Lower leg skin (tissue), 4 donors: ENCODE measurements at regions not wholly inside any gene's neighbourhood (a gene's known extent, or its start where the extent isn't known, plus 50 kb on each side); places are given as distances from the start of the nearest gene placed in this dataset.

Source experiments
- DNase-seq, 2 donors: peaks; one replicate each; pipeline ENCODE4 v3.0.0-alpha.2; 2019; ENCODE audit warnings: low spot score in 2 of 2
- H3K4me3 ChIP-seq: fragments of 200-600 bp; sonication (generic); 2 replicates; pipeline ENCODE4 v1.5.1; 2017; ENCODE audit warnings: mild to moderate bottlenecking, low read depth; ENCODE audit not compliant: poor library complexity, severe bottlenecking
- POLR2A ChIP-seq, 2 donors: fragments of 450-650 bp; IDR thresholded peaks; one replicate each; pipeline ENCODE4 v1.6.1; 2016 to 2017; ENCODE audit warnings: antibody characterized with exemption in 2 of 2, mild to moderate bottlenecking in 1 of 2, moderate library complexity in 1 of 2
- WGBS, 2 donors: methylation state at CpG; one replicate each; pipeline ENCODE4 v1.1.5; 2018; 5-methylcytosine and 5-hydroxymethylcytosine counted together
- intact Hi-C: fragments of 100-400 bp; cut with DNase I; formaldehyde crosslinking; loops from one replicate; pipeline ENCODE4 v1.15.0; 2023; ENCODE audit warnings: low total_unique reads
- TF ChIP-seq, protein P1 (sequence below), 3 donors: fragments of 450-650 bp; IDR thresholded peaks; one replicate each; pipeline ENCODE4 v1.5.1; 2016; ENCODE audit warnings: antibody characterized with exemption in 3 of 3, mild to moderate bottlenecking in 3 of 3, moderate library complexity in 2 of 3

DNA sequence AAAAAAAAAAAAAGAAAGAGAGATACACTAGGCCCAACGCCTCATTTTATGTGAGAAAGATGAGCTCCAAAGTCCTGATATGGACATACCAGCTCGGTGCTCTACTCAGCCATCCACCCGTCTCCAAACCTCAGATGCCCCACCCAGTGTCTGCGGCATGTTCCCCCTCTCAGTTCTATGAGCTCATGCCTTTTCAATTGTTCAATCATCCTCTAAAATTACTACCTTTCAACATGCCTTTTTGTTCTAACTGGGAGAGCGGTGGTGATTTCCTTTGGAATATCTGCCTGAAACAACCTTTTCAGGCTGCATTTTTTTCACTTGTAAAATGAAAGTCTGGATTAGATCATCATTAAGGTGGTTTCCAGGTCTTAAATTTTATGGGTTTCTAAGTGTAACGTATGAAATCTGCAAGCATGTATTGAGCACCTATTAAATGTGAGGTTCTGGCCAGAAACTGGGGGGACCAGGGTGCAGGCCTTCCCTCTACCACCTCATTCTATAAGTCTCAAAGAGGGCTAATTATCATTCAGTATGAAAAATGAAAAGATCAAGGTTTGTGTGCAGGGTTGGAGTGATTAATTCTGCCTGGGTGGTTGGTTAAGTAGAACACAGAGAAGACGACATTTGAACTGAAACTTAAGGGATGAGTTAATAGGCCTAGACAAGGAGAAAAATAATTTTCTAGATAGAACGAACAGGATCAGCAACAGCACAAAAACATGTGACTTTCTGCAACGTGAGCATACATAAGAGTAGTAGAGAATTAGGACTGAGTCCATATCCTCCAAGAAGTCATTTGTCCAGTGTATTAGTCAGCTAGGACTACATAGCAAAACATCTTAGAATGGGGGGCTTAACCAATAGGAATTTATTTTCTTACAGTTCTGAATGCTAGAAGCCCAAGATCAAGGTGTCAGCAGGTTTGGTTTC is 87.4 kb upstream of the GLS start:
- no peak overlapping the region for H3K4me3 ChIP-seq
- intact Hi-C loops, result no loop called here
- DNase-seq, result no peak
- 61 to 72% methylated on average over 9 of the region's 9 CpGs for WGBS, 2 donors
- TF ChIP-seq, protein P1, sequence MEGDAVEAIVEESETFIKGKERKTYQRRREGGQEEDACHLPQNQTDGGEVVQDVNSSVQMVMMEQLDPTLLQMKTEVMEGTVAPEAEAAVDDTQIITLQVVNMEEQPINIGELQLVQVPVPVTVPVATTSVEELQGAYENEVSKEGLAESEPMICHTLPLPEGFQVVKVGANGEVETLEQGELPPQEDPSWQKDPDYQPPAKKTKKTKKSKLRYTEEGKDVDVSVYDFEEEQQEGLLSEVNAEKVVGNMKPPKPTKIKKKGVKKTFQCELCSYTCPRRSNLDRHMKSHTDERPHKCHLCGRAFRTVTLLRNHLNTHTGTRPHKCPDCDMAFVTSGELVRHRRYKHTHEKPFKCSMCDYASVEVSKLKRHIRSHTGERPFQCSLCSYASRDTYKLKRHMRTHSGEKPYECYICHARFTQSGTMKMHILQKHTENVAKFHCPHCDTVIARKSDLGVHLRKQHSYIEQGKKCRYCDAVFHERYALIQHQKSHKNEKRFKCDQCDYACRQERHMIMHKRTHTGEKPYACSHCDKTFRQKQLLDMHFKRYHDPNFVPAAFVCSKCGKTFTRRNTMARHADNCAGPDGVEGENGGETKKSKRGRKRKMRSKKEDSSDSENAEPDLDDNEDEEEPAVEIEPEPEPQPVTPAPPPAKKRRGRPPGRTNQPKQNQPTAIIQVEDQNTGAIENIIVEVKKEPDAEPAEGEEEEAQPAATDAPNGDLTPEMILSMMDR (IDR thresholded peaks at IDR 0.05), result no peak
- no peak for TF ChIP-seq POLR2A (IDR thresholded peaks at IDR 0.05)

DNA sequence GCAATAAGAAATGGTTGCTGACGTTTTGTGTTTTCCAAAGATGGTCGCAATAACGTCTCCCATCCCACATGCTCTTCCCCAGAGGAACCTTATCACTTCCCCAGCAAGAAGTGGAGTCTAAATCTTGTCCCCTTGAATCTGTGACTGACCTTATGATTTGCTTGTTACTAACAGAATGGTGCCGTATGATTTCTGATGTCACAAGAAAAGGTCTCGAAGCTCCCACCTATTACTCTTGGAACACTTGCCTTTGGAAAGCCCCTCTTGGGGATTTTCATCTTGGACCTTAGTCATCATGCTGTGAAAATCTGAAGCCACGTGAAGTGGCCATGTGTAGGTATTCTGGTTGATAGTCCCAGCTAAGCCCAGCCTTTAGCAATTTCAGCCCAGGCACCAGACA is 86.2 kb upstream of the GLS start:
- TF ChIP-seq, protein P1 (IDR thresholded peaks at IDR 0.05), result no peak
- TF ChIP-seq POLR2A (IDR thresholded peaks at IDR 0.05), result no peak
- DNase-seq, result no peak
- no peak overlapping the region for H3K4me3 ChIP-seq
- intact Hi-C loops, result no loop called here
- 88 to 90% methylated on average over 6 of the region's 6 CpGs for WGBS, 2 donors

DNA sequence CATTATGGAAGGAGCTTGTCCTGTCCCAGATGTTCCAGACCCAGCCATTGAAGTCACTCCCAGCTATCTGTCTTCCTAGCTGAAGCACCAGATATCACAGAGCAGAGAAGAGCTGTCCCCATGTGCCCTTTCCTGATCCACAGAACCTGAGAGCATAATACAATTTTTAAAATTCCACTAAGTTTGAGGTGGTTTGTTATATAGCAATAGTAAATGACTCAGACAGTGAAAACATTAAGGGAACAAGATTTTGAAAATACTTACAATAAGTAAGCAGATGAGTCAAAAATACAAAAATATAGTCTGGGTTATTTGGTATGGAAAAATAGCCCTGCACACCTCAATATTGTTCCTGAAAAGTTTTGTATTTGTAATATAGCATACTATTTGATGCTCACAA is 85.8 kb upstream of the GLS start:
- intact Hi-C loops, result no loop called here
- DNase-seq, result no peak
- TF ChIP-seq POLR2A (IDR thresholded peaks at IDR 0.05), result no peak
- TF ChIP-seq, protein P1 (IDR thresholded peaks at IDR 0.05), result no peak
- H3K4me3 ChIP-seq, result no peak overlapping the region

DNA sequence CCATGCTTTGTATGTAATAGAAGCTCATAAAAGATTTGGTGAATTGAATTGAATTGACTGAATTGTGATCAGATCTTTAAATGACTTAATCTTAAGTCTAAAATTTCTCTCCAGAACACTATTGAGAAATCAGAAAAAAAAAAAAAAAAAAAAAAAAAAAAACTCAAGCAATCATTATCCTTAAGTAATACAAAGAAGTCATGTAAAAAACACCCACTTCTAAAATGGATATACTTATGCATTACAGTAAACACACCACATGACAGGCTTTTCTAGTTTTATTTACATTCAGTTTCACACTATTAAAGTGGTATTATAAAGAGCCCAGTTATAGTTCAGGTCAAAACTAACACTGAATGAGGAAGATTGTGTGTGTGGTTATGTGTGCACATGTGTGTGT is 84.9 kb upstream of the GLS start:
- H3K4me3 ChIP-seq, result no peak overlapping the region
- intact Hi-C loops, result no loop called here
- TF ChIP-seq, protein P1 (IDR thresholded peaks at IDR 0.05), result no peak
- no peak for TF ChIP-seq POLR2A (IDR thresholded peaks at IDR 0.05)
- no peak for DNase-seq

DNA sequence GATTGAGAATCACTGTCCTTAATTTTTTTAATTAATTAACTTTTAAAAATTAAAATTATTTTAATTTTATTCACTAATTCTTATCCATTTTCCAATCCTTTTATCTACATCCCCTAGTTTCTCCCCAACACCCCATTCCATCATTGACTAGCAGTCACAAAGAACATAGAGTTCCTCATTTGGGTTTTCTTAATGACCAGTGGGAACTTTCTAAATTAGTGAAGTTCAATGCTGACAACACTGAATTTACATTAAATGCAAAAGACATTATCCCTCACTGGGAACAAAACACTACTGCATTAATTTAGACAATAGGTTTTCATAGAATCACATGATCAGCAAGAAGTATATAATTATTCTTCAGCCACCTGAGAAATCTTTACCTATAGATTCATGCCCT is 80.6 kb upstream of the GLS start:
- intact Hi-C loops, result loop anchor here (2.0 kb wide), 1 partner anchor 103 kb away; no protein-coding TSS in a partner anchor

More for the DNA sequence above, 80.6 kb upstream of the GLS start:
- no peak for DNase-seq
- no peak overlapping the region for H3K4me3 ChIP-seq
- no peak for TF ChIP-seq POLR2A (IDR thresholded peaks at IDR 0.05)
- TF ChIP-seq, protein P1 (IDR thresholded peaks at IDR 0.05), result no peak
